ENCODE measurements at regions not wholly inside any gene's neighbourhood (a gene's known extent, or its start where the extent isn't known, plus 50 kb on each side); places are given as distances from the start of the nearest gene placed in this dataset.

- Histone ChIP-seq H3K4me1 (ENCODE audit: control insufficient read depth in 2 of 3, insufficient read depth in 2 of 3, low read depth in 1 of 3, low read length in 3 of 3) (no peaks in the 10 kb centered on the region), H3K27me3 (ENCODE audit: control insufficient read depth, insufficient read depth, low read length) (no peaks in the 10 kb centered on the region), H3K36me3 (ENCODE audit: control insufficient read depth in 2 of 3, insufficient read depth in 3 of 3, low read length in 3 of 3) (no peaks in the 10 kb centered on the region), H3K9me3 (ENCODE audit: control insufficient read depth in 2 of 3, insufficient read depth in 1 of 3, low read length in 3 of 3) (peaks cover 0 to 2% (median 0%) of the 10 kb centered on the region in 3 donors), H3K9ac (ENCODE audit: low read length in 3 of 3) (no peak overlapping the region), H3K4me3 (ENCODE audit: low read length in 3 of 3) (no peak overlapping the region), H3K27ac (ENCODE audit: low read depth in 2 of 2, low read length in 2 of 2) (no peak overlapping the region)
- FAIRE-seq (no peak), DNase-seq (peak in 3 of 5 donors; percentile 41 to 49 (median 46))
- intact Hi-C loops (cut with DNase I) = no loop called here
- TF ChIP-seq CTCF (IDR thresholded peaks at IDR 0.05; ENCODE audit: borderline replicate concordance, extremely low read depth, insufficient read depth) = no peak
Observed at GRCh38 chr16:86995456-86995855, 321.7 kb downstream of the C16orf95 start.

DNA sequence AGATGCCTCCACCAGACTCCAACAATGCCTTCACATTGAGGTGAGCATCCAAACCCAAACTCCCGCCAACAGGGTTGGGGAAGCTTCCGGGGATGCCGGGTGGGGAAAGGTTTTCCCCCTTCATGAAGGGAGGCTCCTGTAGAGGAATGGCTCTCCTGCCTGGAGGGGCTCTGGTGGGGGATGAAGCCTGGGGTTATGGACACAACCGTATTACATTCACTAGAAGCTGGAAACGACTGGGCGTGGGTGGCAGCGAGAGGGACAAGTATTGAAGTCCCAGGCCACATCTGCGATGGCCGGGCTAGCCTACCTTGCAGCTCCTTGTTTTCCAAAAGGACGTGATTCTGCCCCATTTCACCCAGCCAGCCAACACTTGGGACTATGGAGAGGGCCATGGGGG lies 321.1 kb downstream of the C16orf95 start:
- H3K36me3 ChIP-seq (ENCODE audit: control insufficient read depth in 2 of 3, insufficient read depth in 3 of 3, low read length in 3 of 3) = no peaks in the 10 kb centered on the region
- DNase-seq (peak in 2 of 5 donors; percentile 40 to 41), FAIRE-seq (no peak)
- no peaks in the 10 kb centered on the region for H3K27me3 ChIP-seq (ENCODE audit: control insufficient read depth, insufficient read depth, low read length)
- H3K27ac ChIP-seq (ENCODE audit: low read depth in 2 of 2, low read length in 2 of 2) = no peak overlapping the region
- peaks cover 0 to 7% (median 0%) of the 10 kb centered on the region in 3 donors for H3K9me3 ChIP-seq (ENCODE audit: control insufficient read depth in 2 of 3, insufficient read depth in 1 of 3, low read length in 3 of 3)
- H3K4me3 ChIP-seq (ENCODE audit: low read length in 3 of 3) = no peak overlapping the region
- intact Hi-C loops (cut with DNase I) = no loop called here
- H3K4me1 ChIP-seq (ENCODE audit: control insufficient read depth in 2 of 3, insufficient read depth in 2 of 3, low read depth in 1 of 3, low read length in 3 of 3) = no peaks in the 10 kb centered on the region
- no peak overlapping the region for H3K9ac ChIP-seq (ENCODE audit: low read length in 3 of 3)
- TF ChIP-seq CTCF (IDR thresholded peaks at IDR 0.05; ENCODE audit: borderline replicate concordance, extremely low read depth, insufficient read depth) = no peak

DNA sequence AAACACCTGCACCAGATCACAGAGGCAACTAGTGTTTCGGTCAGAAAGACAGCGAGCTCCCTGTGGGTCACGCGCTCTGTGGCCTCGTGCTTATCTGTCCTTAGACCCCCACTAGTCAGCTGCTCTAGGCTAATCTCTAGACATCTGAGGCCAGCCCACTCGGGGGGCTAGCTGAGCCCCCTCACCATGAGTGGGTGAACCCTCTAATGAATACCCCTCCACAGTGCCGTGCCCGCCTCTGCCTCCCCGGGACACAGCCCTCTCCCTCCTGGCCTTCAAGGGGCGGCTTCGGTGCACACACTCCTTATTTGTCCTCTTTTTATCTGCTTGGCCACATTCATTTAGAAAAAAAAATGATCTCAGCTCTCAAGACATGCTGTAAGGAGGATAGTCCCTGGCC lies 320.1 kb downstream of the C16orf95 start:
- intact Hi-C loops (cut with DNase I) = no loop called here
- Histone ChIP-seq H3K9me3 (ENCODE audit: control insufficient read depth in 2 of 3, insufficient read depth in 1 of 3, low read length in 3 of 3) (peaks cover 0 to 11% (median 0%) of the 10 kb centered on the region in 3 donors), H3K27ac (ENCODE audit: low read depth in 2 of 2, low read length in 2 of 2) (no peak overlapping the region), H3K36me3 (ENCODE audit: control insufficient read depth in 2 of 3, insufficient read depth in 3 of 3, low read length in 3 of 3) (no peaks in the 10 kb centered on the region), H3K4me1 (ENCODE audit: control insufficient read depth in 2 of 3, insufficient read depth in 2 of 3, low read depth in 1 of 3, low read length in 3 of 3) (no peaks in the 10 kb centered on the region), H3K27me3 (ENCODE audit: control insufficient read depth, insufficient read depth, low read length) (no peaks in the 10 kb centered on the region), H3K9ac (ENCODE audit: low read length in 3 of 3) (no peak overlapping the region), H3K4me3 (ENCODE audit: low read length in 3 of 3) (no peak overlapping the region)
- FAIRE-seq (no peak), DNase-seq (peak in 1 of 5 donors; percentile 35)
- TF ChIP-seq CTCF (IDR thresholded peaks at IDR 0.05; ENCODE audit: borderline replicate concordance, extremely low read depth, insufficient read depth) = no peak

Measured in kidney (tissue), 13 donors.